Spinal cord (tissue), 9 donors: ENCODE measurements at regions not wholly inside any gene's neighbourhood (a gene's known extent, or its start where the extent isn't known, plus 50 kb on each side); places are given as distances from the start of the nearest gene placed in this dataset.
A peak's percentile ranks its signal among the peaks of the same experiment; 100 is the strongest.

Experiments
- DNase-seq, 6 donors: peaks; one replicate each; pipeline versions ENCODE4 v3.0.0 to v3.0.0-alpha.2; 2013 to 2015; ENCODE audit warnings: low spot score in 6 of 6, low read depth in 4 of 6
- H3K27ac ChIP-seq: one replicate; pipeline ENCODE4 v1.5.1; 2013; ENCODE audit warnings: low read depth, low read length, control low read depth
- H3K27me3 ChIP-seq: one replicate; pipeline ENCODE4 v1.6.1; 2013; ENCODE audit warnings: low read length; ENCODE audit not compliant: control insufficient read depth, insufficient read depth
- H3K36me3 ChIP-seq: one replicate; pipeline ENCODE4 v1.6.1; 2013; ENCODE audit warnings: low read length; ENCODE audit not compliant: control insufficient read depth, insufficient read depth
- H3K4me1 ChIP-seq: one replicate; pipeline ENCODE4 v1.6.1; 2013; ENCODE audit warnings: low read length; ENCODE audit not compliant: control insufficient read depth, insufficient read depth
- H3K4me3 ChIP-seq: one replicate; pipeline ENCODE4 v1.5.1; 2013; ENCODE audit warnings: low read depth, low read length, control low read depth
- H3K9me3 ChIP-seq: one replicate; pipeline ENCODE4 v1.6.1; 2013; ENCODE audit warnings: low read length; ENCODE audit not compliant: control insufficient read depth, insufficient read depth
- WGBS: methylation state at CpG from one replicate; pipeline ENCODE4 v1.1.5; 2013; ENCODE audit warnings: missing lambda C conversion rate; ENCODE audit not compliant: insufficient coverage; 5-methylcytosine and 5-hydroxymethylcytosine counted together
- donor health status: healthy.

DNA sequence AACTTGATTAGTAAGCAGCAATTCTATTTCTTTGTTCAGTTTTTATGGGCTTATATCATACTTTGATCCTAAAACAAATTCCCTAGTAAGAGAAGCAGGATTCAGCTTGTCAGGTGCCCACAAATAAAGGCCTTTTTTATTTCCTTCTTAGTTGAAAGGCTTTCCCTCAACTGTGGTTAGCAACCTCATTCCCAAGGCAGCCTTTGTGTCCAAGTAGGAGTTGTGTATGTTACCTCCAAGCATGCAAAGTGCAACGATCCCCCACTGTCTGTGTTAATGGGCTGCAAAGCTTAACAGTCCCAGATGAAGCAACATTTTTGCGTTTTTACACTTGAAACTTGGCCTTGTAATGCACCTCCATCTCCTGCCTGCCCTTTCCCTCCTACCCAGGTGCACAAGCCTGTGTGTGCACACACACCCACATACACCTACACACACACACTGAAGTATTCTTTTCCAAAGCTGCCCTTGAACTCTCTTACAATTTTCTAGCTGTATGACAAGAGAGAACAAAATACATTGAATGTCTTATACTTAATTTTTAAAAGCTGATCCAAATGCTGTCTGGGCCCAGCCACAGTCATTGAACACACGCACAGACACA lies 278.2 kb downstream of the SNX13 start:
- DNase-seq: peak in 1 of 6 donors; percentile 51
- peak overlapping the region; percentile 21 for H3K27ac ChIP-seq
- H3K27me3 ChIP-seq: no peaks in the 10 kb centered on the region
- H3K4me3 ChIP-seq: no peak overlapping the region
- no peaks in the 10 kb centered on the region for H3K9me3 ChIP-seq
- WGBS: 86% methylated on average over 1 of the region's 3 CpGs
- H3K4me1 ChIP-seq: peaks cover 6% of the 10 kb centered on the region
- H3K36me3 ChIP-seq: no peaks in the 10 kb centered on the region

DNA sequence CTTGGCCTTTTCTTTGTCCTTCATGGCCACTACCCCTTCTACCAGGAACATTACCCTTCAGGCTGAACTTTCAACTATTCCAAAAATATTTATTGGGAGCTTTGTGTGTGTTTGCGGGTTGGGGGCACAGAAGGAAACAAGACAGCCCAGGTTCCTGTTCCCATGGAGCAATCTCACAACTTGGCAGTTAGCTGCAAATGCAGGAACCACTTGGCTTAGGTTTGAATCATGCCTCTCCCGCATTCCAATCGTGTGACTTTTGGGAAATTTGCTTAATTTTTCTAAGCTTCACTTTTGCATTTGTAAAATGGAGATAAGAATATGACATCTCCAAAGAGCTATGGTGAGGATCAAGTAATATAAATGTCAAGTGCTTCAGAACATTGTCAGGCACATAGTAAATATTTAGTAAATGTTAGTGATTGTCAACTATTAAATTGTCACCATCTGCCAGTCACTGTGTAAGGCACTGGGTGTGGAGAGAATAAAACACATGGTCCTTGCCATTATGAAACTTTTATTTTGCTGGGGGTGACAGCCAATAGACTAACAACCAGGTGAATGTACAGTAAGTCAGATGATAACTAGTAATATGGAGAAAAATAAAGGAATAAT lies 277.1 kb downstream of the SNX13 start:
- Histone ChIP-seq H3K27ac (no peak overlapping the region), H3K36me3 (no peaks in the 10 kb centered on the region), H3K4me1 (peaks cover 6% of the 10 kb centered on the region), H3K9me3 (no peaks in the 10 kb centered on the region), H3K27me3 (no peaks in the 10 kb centered on the region), H3K4me3 (no peak overlapping the region)
- 100% methylated on average over 1 of the region's 3 CpGs for WGBS
- no peak for DNase-seq

DNA sequence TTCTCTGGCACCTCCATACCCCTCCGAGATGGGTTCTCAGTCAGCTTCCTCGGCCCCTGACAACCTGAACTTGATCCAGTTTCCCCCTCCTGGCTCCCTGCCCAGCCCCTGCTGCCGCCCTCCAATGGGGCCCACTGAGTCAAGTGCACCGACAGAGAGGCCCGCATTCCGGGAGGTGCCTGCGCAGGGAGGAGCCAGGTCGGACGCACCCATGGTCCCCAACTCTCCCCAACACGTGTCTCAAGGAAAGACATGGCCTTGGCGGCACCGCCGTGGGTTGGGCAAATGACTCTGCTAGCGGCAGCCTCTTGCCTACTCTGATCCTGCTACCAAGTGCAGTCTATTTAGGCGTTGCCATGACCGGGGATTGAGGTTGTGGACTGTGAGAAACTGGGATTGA lies 275.3 kb downstream of the SNX13 start:
- Histone ChIP-seq H3K27me3 (no peaks in the 10 kb centered on the region), H3K4me1 (peaks cover 6% of the 10 kb centered on the region), H3K9me3 (no peaks in the 10 kb centered on the region), H3K4me3 (no peak overlapping the region), H3K27ac (no peak overlapping the region), H3K36me3 (no peaks in the 10 kb centered on the region)
- DNase-seq: no peak
- 94% methylated on average over 12 of the region's 16 CpGs for WGBS

DNA sequence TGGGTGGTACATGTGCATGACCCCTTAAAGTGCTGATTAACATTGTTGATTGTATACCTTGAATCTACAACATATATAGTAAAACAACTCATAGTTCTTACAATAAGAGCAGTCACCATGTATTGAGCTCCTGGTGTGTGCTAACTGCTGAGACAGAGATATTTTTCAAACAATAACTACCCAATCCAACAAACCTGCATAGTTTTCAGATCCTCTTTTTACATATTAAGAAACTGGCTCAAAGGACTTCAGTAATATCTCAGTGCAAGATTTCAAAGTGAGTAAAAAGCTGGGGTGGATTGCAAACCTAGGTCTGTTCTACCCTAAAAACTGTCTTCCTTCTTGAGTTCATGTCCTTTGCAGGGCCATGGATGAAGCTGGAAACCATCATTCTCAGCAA lies 272.2 kb downstream of the SNX13 start:
- H3K27ac ChIP-seq: no peak overlapping the region
- H3K4me1 ChIP-seq: no peaks in the 10 kb centered on the region
- H3K9me3 ChIP-seq: no peaks in the 10 kb centered on the region
- H3K4me3 ChIP-seq: no peak overlapping the region
- no peaks in the 10 kb centered on the region for H3K36me3 ChIP-seq
- no peaks in the 10 kb centered on the region for H3K27me3 ChIP-seq
- no peak for DNase-seq

DNA sequence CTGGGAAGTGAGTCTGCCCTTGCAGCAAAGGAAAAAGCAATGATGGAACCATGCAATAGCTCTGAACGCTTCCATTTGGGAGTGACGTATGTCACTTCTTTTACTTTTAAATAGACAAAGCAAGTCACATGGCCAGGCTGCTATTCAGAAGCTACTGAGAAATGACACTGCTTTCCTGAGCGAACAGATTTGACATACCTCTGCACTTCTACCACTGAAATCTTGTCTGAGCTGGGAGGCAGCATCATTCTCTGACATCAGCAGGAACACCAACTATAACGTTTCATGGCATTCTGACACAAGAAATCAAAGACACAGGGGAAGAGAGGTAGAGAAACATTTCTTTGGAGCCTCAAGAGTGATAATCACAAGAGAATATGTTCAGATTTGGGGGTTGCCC lies 271.1 kb downstream of the SNX13 start:
- Histone ChIP-seq H3K9me3 (no peaks in the 10 kb centered on the region), H3K4me3 (no peak overlapping the region), H3K27ac (no peak overlapping the region), H3K27me3 (no peaks in the 10 kb centered on the region), H3K4me1 (no peaks in the 10 kb centered on the region), H3K36me3 (no peaks in the 10 kb centered on the region)
- WGBS: 89% methylated on average over 2 of the region's 4 CpGs
- no peak for DNase-seq

DNA sequence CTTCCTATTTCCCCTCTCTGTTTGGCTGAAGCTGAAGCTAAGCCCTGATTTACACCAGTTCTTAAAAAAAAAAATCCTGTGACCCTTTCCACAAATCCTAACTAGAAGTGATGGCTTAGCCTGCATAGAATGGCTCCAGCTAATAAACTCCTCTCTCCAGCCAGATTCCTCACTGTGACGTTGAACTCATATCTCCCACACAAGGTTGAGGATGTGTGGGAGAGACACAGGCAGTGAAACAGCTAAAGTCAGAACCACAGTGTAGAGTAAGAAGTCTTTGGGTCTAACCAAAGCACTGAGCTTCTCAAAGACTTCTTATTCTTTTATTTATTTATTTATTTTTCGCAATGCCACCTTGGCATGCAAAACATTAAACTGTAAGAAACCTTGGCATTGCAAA lies 268.3 kb downstream of the SNX13 start:
- no CpG with 5 or more reads among the region's 2 CpGs for WGBS
- DNase-seq: no peak
- Histone ChIP-seq H3K27me3 (no peaks in the 10 kb centered on the region), H3K4me1 (no peaks in the 10 kb centered on the region), H3K36me3 (no peaks in the 10 kb centered on the region), H3K9me3 (no peaks in the 10 kb centered on the region), H3K27ac (no peak overlapping the region), H3K4me3 (no peak overlapping the region)

DNA sequence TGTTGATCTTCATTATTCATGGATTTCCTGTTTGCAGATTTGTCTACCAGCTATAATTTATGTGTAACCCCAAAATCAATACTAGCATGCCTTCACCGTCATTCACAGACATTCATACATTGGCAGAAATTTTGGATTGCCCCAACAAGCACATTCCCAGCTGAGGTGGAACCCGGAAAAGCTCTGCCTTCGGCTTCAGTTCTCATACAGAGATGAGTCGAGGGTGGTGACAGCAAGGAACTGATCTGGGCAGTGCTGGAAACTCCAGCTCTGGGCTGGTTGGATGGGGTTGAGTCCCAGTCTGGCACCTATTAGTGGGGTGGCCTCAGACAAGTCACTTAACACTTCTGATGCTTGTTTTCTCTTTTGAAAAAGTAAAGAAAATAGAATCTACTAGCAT lies 267.5 kb downstream of the SNX13 start:
- no peak overlapping the region for H3K4me3 ChIP-seq
- WGBS: 100% methylated on average over 4 of the region's 4 CpGs
- H3K4me1 ChIP-seq: no peaks in the 10 kb centered on the region
- H3K9me3 ChIP-seq: no peaks in the 10 kb centered on the region
- no peaks in the 10 kb centered on the region for H3K36me3 ChIP-seq
- DNase-seq: no peak
- no peak overlapping the region for H3K27ac ChIP-seq
- H3K27me3 ChIP-seq: no peaks in the 10 kb centered on the region

DNA sequence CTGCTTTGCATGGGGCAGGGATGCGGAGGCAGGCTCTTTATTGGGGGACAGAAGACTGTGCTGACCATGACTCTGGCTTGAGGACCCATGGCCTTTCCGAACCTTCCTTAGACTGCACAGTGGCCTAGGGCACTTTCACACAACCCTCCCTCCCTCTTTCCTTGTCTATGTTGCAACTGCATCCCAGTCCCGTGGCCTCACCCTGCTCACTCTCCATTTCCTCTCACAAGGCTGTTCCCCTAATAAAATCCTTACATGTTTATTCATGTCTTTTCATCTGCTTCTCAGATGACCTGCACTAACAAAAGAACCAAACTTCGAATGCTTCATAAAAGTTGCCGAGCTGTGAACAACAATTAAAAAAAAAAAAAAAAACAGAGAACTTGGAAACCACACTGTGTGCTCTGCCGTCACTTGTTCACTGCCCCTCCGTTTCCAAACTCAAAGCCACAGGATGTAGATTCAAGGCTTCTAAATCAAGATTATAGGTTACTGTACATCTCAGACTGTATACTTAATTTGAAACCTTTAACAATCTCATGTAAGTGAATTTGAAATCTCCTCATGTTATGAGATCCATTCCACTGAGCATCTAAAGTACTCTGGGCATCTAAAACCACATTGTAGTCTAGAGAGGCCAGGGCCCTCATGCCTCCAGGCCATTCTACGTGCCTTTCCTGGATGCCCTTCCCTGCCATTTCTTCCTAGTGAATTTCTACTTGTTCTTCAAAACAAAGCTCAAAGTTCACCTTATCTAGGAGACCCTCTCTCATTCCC lies 265.9 kb downstream of the SNX13 start:
- WGBS: 67% methylated on average over 6 of the region's 8 CpGs
- no peaks in the 10 kb centered on the region for H3K4me1 ChIP-seq

DNA sequence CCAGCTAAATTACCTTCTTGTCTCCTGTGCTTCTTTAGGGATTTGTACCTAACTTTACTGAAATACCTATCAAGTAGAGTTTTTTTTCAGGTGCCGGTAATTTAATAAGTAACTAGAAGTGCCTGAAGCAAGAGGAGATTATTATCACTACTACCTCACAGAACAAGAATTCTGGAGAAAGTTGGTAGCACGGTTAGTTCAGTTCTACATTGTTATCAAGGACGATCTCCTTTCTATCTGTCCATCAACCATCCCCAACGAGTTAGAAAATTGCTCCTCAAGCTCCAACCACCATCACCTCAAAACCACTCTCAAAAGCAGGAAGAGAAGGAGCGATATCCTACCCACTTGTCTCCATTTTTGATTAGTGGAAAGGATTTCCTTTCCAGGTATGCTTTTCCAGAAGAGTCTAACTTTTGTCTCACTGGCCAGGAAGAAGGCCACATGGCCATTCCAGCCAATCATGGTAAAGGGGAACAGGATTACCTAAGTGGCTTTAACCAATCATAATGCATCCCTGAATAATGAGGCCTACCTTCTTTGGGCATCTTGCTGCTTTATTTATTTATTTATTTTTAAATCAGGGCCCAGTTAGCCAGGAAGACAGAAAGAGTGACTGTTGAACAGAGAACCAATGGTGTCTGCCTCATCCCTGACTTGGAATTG lies 265.2 kb downstream of the SNX13 start:
- Histone ChIP-seq H3K27ac (no peak overlapping the region), H3K9me3 (no peaks in the 10 kb centered on the region), H3K4me3 (no peak overlapping the region), H3K4me1 (peaks cover 7% of the 10 kb centered on the region), H3K36me3 (no peaks in the 10 kb centered on the region), H3K27me3 (no peaks in the 10 kb centered on the region)
- DNase-seq: no peak
- whole genome bisulfite sequencing: no CpG with 5 or more reads among the region's 5 CpGs

More for the DNA sequence above, 265.9 kb downstream of the SNX13 start:
- DNase-seq: no peak
- H3K36me3 ChIP-seq: no peaks in the 10 kb centered on the region
- H3K27me3 ChIP-seq: no peaks in the 10 kb centered on the region
- H3K4me3 ChIP-seq: no peak overlapping the region
- no peaks in the 10 kb centered on the region for H3K9me3 ChIP-seq
- no peak overlapping the region for H3K27ac ChIP-seq
